ENCODE measurements at regions not wholly inside any gene's neighbourhood (a gene's known extent, or its start where the extent isn't known, plus 50 kb on each side); places are given as distances from the start of the nearest gene placed in this dataset.
"Not testable (repeated sequence)": the region's sequence is repeated elsewhere in the genome, so short reads cannot be mapped to it uniquely, and the experiment has no call there.

DNA sequence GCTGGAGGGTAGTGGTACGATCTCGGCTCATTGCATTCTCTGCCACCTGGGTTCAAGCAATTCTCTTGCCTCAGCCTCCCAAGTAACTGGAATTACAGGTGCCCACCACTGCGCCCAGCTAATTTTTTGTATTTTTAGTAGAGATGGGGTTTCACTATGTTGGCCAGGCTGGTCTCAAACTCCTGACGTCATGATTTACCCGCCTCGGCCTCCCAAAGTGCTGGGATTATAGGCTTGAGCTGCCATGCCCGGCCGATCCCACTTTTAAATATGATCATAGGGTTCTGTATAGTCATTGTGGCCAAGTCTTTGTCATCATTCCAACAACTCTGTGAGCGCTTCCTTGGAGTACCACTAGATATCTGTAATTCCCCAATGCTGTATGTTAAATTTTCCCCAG lies 698.2 kb downstream of the EFNB2 start:
- TF ChIP-seq, protein P1, sequence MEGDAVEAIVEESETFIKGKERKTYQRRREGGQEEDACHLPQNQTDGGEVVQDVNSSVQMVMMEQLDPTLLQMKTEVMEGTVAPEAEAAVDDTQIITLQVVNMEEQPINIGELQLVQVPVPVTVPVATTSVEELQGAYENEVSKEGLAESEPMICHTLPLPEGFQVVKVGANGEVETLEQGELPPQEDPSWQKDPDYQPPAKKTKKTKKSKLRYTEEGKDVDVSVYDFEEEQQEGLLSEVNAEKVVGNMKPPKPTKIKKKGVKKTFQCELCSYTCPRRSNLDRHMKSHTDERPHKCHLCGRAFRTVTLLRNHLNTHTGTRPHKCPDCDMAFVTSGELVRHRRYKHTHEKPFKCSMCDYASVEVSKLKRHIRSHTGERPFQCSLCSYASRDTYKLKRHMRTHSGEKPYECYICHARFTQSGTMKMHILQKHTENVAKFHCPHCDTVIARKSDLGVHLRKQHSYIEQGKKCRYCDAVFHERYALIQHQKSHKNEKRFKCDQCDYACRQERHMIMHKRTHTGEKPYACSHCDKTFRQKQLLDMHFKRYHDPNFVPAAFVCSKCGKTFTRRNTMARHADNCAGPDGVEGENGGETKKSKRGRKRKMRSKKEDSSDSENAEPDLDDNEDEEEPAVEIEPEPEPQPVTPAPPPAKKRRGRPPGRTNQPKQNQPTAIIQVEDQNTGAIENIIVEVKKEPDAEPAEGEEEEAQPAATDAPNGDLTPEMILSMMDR (conservative IDR thresholded peaks at IDR 0.05; ENCODE audit: low read depth, low read length): not testable (repeated sequence)
- TF ChIP-seq FOS (IDR thresholded peaks at IDR 0.05; ENCODE audit: low read depth, low read length); BHLHE40 (IDR thresholded peaks at IDR 0.05; ENCODE audit: low read depth, low read length); CEBPB (IDR thresholded peaks at IDR 0.05; ENCODE audit: low read depth, low read length); MXI1 (IDR thresholded peaks at IDR 0.05; ENCODE audit: borderline replicate concordance, low read depth, low read length); RCOR1 (IDR thresholded peaks at IDR 0.05; ENCODE audit: insufficient replicate concordance, low read length); NFE2L2 (IDR thresholded peaks at IDR 0.05; ENCODE audit: low read depth, low read length); USF2 (IDR thresholded peaks at IDR 0.05; ENCODE audit: low read depth, low read length); MAZ (IDR thresholded peaks at IDR 0.05; ENCODE audit: borderline replicate concordance, low read depth, low read length); POLR2A (IDR thresholded peaks at IDR 0.05; ENCODE audit: low read depth, low read length): not testable (repeated sequence)

Data from IMR-90 (cell line).